Islet precursor cell (in vitro differentiated cells): ENCODE measurements at regions not wholly inside any gene's neighbourhood (a gene's known extent, or its start where the extent isn't known, plus 50 kb on each side); places are given as distances from the start of the nearest gene placed in this dataset.
"Not testable (repeated sequence)": the region's sequence is repeated elsewhere in the genome, so short reads cannot be mapped to it uniquely, and the experiment has no call there.

Source experiments
- DNase-seq: peaks from one replicate; pipeline ENCODE4 v3.0.0-alpha.2; 2018

GRCh38 chr2:877747-878146 is 72.9 kb upstream of the SNTG2 start:
- DNase-seq, result no peak

- no peak for DNase-seq
Measured at GRCh38 chr2:875687-876615, 74.7 kb upstream of the SNTG2 start.

- DNase-seq, result peak; percentile 46
Measured at GRCh38 chr2:873651-874580, 76.7 kb upstream of the SNTG2 start.

- no peak for DNase-seq
Measured at GRCh38 chr2:873027-873426, 77.6 kb upstream of the SNTG2 start.

GRCh38 chr2:871926-872680 is 78.5 kb upstream of the SNTG2 start:
- no peak for DNase-seq

- no peak for DNase-seq
Measured at GRCh38 chr2:871175-871727, 79.4 kb upstream of the SNTG2 start.

GRCh38 chr2:870426-870825 is 80.2 kb upstream of the SNTG2 start:
- DNase-seq, result no peak

- no peak for DNase-seq
Measured at GRCh38 chr2:869894-870293, 80.8 kb upstream of the SNTG2 start.

GRCh38 chr2:869357-869871 is 81.2 kb upstream of the SNTG2 start:
- DNase-seq, result no peak

GRCh38 chr2:868857-869256 is 81.8 kb upstream of the SNTG2 start:
- DNase-seq, result not testable (repeated sequence)

- DNase-seq, result no peak
Measured at GRCh38 chr2:867296-867695, 83.4 kb upstream of the SNTG2 start.

- DNase-seq, result no peak
Measured at GRCh38 chr2:866887-867286, 83.8 kb upstream of the SNTG2 start.

GRCh38 chr2:866009-866680 is 84.5 kb upstream of the SNTG2 start:
- DNase-seq, result no peak

GRCh38 chr2:864501-865106 is 86.0 kb upstream of the SNTG2 start:
- no peak for DNase-seq

GRCh38 chr2:863732-864450 is 86.8 kb upstream of the SNTG2 start:
- no peak for DNase-seq

- DNase-seq, result peak; percentile 44
Measured at GRCh38 chr2:862731-863466, 87.8 kb upstream of the SNTG2 start.

- no peak for DNase-seq
Measured at GRCh38 chr2:862355-862687, 88.3 kb upstream of the SNTG2 start.

- DNase-seq, result peak; percentile 40
Measured at GRCh38 chr2:861655-862354, 88.8 kb upstream of the SNTG2 start.

- peak; percentile 64 for DNase-seq
Measured at GRCh38 chr2:860259-860855, 90.3 kb upstream of the SNTG2 start.
